ENCODE measurements at regions not wholly inside any gene's neighbourhood (a gene's known extent, or its start where the extent isn't known, plus 50 kb on each side); places are given as distances from the start of the nearest gene placed in this dataset.
"Not testable (repeated sequence)": the region's sequence is repeated elsewhere in the genome, so short reads cannot be mapped to it uniquely, and the experiment has no call there.

GRCh38 chr1:146393154-146393553, 164.3 kb upstream of the NOTCH2NLA start:
- not testable (repeated sequence) for TF ChIP-seq CTCF, POLR2A (IDR thresholded peaks at IDR 0.05)

All from adrenal gland (tissue), 5 donors.